GM18951 (cell line): ENCODE measurements at regions not wholly inside any gene's neighbourhood (a gene's known extent, or its start where the extent isn't known, plus 50 kb on each side); places are given as distances from the start of the nearest gene placed in this dataset.

Experiments
- POLR2A ChIP-seq: IDR thresholded peaks from 4 replicates; pipeline ENCODE4 v1.6.1; 2011; ENCODE audit warnings: mild to moderate bottlenecking; ENCODE audit not compliant: insufficient read length, insufficient read depth; ENCODE audit errors: extremely low read depth
- in situ Hi-C: fragments of 300-500 bp; cut with MboI; formaldehyde crosslinking; loops from one replicate; pipeline ENCODE4 v1.12.0; 2022; ENCODE audit warnings: low sequenced_read_pairs, mixed read lengths, inconsistent platforms; ENCODE audit not compliant: unreplicated experiment

GRCh38 chr11:70926543-70927201 lies 325.7 kb downstream of the SHANK2 start:
- in situ Hi-C loops = no loop called here
- no peak for TF ChIP-seq POLR2A

- in situ Hi-C loops = no loop called here
- no peak for TF ChIP-seq POLR2A
Observed at GRCh38 chr11:70928854-70929598, 323.4 kb downstream of the SHANK2 start.

DNA sequence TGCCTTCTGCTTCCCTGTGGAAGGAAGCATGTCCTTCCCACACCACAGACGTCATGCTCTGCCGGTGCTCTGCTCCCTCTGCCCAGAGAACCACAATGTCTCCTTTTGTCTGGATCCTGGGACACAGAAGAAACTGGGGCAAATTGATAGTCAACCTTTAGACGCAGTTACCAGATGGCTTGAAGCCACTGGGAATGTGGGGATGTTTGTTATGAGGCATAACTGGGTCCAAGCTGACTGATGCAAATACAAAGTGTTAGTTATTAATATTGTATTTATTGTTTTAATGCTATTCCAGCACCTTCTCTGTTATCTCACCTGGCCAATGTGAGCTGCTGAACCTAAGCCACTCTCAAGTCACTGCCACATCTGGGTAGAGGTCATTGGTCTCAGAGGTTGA lies 322.2 kb downstream of the SHANK2 start:
- TF ChIP-seq POLR2A = no peak
- in situ Hi-C loops = no loop called here

GRCh38 chr11:70931430-70931829 lies 320.9 kb downstream of the SHANK2 start:
- TF ChIP-seq POLR2A = no peak
- in situ Hi-C loops = no loop called here

DNA sequence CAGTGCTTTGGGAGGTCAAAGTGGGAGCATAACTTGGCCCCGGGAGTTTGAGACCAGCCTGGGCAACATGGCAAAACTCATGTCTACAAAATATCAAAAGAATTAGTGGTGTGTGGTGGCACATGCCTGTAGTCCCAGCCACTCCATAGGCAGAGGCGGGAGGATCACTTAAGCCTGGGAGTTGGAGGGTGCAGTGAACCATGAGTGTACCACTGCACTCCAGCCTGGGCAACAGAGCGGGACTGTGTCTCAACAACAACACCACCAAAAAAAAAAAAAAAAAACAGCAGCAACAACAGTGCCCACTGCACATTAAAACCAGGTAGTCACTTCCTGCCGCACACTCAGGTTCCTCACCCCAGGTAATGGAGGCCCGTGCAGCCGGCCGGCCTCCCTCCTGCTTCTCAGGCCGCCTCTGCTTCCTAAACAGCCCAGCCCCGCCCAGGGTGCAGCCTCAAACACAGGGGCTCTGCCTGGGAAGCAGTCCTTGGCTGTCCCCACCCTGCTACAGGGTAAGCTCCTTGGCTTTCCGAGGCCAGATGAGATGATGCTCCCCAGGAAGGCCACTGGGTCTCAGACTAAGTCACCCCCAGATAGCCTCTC lies 318.3 kb downstream of the SHANK2 start:
- no peak for TF ChIP-seq POLR2A
- in situ Hi-C loops = no loop called here

DNA sequence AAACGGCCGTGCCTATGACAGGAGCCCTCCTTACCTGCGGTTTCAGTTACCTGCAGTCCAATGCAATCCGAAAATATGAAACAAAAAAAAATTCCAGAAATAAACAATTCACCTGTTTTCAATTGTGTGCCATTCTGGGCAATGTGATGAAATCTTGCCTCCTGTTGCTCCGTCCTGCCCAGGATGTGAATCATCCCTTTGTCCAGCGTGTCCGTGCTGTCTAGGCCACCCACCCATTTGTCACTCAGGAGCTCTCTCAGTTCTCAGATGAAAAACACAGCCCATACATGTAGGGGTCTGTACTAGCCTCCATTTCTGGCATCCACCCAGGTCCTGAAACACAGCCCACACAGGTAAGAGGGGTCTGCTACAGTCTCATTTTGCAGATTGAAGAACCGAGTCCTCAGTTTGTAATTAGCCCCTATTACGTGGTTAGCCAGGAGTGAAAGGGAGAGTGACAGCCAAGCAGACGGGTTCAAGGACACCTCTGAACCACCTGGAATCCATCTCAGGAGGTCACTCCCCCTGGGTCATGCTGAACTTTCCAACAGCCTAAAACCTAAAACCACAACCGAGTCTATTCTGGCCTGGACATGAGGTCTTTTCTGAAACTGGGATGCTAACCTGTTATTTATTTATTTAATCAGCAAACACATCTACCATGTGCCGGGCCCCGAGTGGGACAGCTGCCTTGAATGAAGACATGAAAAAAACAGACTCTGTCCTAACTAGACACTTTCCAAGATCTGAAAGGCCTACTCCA lies 317.2 kb downstream of the SHANK2 start:
- TF ChIP-seq POLR2A = no peak

DNA sequence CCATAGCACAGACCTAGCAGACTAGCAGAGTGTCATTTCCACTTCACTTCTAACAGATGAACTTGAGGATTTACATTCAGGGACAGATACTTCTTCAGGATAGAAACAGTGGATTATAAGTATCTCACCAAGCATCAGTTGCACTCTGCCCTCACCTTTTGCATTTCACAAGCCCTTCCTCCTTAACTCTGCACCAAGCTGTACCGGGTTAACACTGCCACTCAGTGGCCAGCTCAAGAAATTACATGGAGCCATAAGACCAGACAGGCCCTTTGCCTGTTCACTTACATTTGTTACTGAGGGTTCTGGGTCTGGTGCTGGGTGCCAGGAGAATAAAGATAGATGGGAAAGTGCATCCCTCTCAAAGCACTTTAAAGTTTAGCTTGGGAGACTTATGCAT lies 309.8 kb downstream of the SHANK2 start:
- TF ChIP-seq POLR2A = no peak
- in situ Hi-C loops = no loop called here

More for the DNA sequence above, 317.2 kb downstream of the SHANK2 start:
- in situ Hi-C loops = no loop called here

GRCh38 chr11:70944141-70944540 lies 308.2 kb downstream of the SHANK2 start:
- TF ChIP-seq POLR2A = no peak
- in situ Hi-C loops = no loop called here

DNA sequence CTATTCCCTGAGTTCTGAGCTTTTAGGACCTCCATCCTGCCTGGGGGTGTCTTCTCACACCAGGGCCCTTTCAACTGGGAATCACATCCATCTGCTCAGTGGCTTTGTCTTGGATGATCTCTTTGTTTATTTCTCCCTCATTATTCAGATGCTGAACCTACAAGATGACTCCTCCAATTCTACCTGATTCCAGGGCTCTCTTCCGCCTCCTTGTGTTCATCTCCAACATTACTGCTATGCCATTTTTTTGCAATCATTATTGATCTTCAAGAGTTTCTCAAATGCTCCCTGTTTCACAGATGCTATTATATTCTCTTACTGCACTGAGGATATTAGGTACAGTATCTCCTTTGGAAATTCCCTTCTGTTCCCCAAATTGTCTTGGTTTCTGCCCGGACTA lies 307.7 kb downstream of the SHANK2 start:
- no peak for TF ChIP-seq POLR2A
- in situ Hi-C loops = no loop called here

GRCh38 chr11:70948398-70948797 lies 304.0 kb downstream of the SHANK2 start:
- in situ Hi-C loops = no loop called here
- TF ChIP-seq POLR2A = no peak

GRCh38 chr11:70948855-70949531 lies 303.4 kb downstream of the SHANK2 start:
- in situ Hi-C loops = no loop called here
- no peak for TF ChIP-seq POLR2A

DNA sequence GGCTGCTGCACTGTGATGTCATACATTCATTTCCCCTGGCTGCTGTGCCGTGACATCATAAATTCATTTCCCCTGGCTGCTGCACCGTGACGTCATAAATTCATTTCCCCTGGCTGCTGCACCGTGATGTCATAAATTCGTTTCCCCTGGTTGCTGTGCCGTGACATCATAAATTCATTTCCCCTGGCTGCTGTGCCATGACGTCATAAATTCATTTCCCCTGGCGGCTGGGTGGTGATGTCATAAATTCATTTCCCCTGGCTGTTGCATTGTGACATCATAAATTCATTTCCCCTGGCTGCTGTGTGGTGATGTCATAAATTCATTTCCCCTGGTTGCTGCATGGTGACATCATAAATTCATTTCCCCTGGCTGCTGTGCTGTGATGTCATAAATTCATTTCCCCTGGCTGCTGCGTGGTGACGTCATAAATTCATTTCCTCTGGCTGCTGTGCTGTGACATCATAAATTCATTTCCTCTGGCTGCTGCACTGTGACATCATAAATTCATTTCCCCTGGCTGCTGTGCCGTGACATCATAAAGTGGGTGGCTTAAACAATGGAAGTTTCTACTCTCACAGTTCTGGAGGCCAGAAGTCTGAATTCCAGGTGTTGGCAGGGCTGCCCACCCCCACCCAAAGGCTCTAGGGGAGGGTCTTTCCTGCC lies 301.1 kb downstream of the SHANK2 start:
- TF ChIP-seq POLR2A = no peak
- in situ Hi-C loops = loop anchor here (5.0 kb wide), 1 partner anchor 106 kb away; no protein-coding TSS in a partner anchor
